ENCODE measurements at regions not wholly inside any gene's neighbourhood (a gene's known extent, or its start where the extent isn't known, plus 50 kb on each side); places are given as distances from the start of the nearest gene placed in this dataset.

- H2AFZ ChIP-seq (ENCODE audit: low read length): no peak overlapping the region
- no peak for FAIRE-seq
- H3K4me2 ChIP-seq (ENCODE audit: insufficient read depth in 1 of 2, low read depth in 2 of 2, low read length in 2 of 2): no peak overlapping the region
- TF ChIP-seq SAP30 (IDR thresholded peaks at IDR 0.05; ENCODE audit: insufficient read depth, insufficient replicate concordance, low read length) (no peak), TEAD4 (IDR thresholded peaks at IDR 0.05; ENCODE audit: low read depth, low read length) (no peak), MAFK (IDR thresholded peaks at IDR 0.05; ENCODE audit: low read depth, low read length) (no peak), CTBP2 (IDR thresholded peaks at IDR 0.05; ENCODE audit: borderline replicate concordance, insufficient read depth, insufficient read length, low read length) (no peak), SP2 (IDR thresholded peaks at IDR 0.05; ENCODE audit: low read length) (no peak), NRF1 (IDR thresholded peaks at IDR 0.05; ENCODE audit: low read depth, low read length) (no peak), PHF8 (conservative IDR thresholded peaks at IDR 0.05; ENCODE audit: low read depth, low read length) (no peak), BACH1 (IDR thresholded peaks at IDR 0.05; ENCODE audit: low read length) (no peak), ATF2 (IDR thresholded peaks at IDR 0.05; ENCODE audit: low read length) (no peak), RAD21 (IDR thresholded peaks at IDR 0.05 in 1 of 2, conservative IDR thresholded peaks at IDR 0.05 in 1 of 2; ENCODE audit: low read depth in 2 of 2, low read length in 2 of 2) (no peak), USF2 (IDR thresholded peaks at IDR 0.05; ENCODE audit: low read length) (no peak)
Observed at GRCh38 chr7:81053623-81054022, 134.8 kb upstream of the SEMA3C start.

More at GRCh38 chr7:81053623-81054022, 134.8 kb upstream of the SEMA3C start:
- Histone ChIP-seq H2BK20ac (ENCODE audit: low read length) (no peak overlapping the region), H3K27me3 (replicated peaks in 1 of 4; ENCODE audit: control insufficient read depth in 3 of 4, extremely low read depth in 1 of 4, insufficient read depth in 3 of 4, low read length in 3 of 4) (no peaks in the 10 kb centered on the region), H3K79me1 (ENCODE audit: low read depth, low read length) (no peaks in the 10 kb centered on the region), H3K79me2 (ENCODE audit: control insufficient read depth in 1 of 2, insufficient read depth in 2 of 2, low read length in 2 of 2) (no peaks in the 10 kb centered on the region), H3K36me3 (ENCODE audit: control insufficient read depth in 2 of 4, insufficient read depth in 4 of 4, low read length in 3 of 4) (no peaks in the 10 kb centered on the region), H2AK5ac (ENCODE audit: low read depth, low read length) (no peak overlapping the region), H4K5ac (ENCODE audit: insufficient read length, low read depth, low read length) (no peak overlapping the region), H3K23me2 (ENCODE audit: low read depth, low read length) (no peaks in the 10 kb centered on the region), H2BK5ac (ENCODE audit: low read depth, low read length) (no peak overlapping the region), H3K23ac (ENCODE audit: insufficient read length) (no peak overlapping the region), H2BK120ac (replicated peaks; ENCODE audit: low read depth, low read length) (no peak overlapping the region), H3K56ac (replicated peaks; ENCODE audit: insufficient read length, low read depth, low read length) (no peak overlapping the region), H3K9me3 (ENCODE audit: insufficient read depth in 2 of 2, low read depth in 1 of 2, low read length in 1 of 2) (peaks cover 0 to 9% of the 10 kb centered on the region in 2 experiments; a peak in 2 of 4 replicates), H3K18ac (ENCODE audit: extremely low read depth, low read length) (no peak overlapping the region), H3K9ac (replicated peaks in 1 of 4; ENCODE audit: extremely low read depth in 1 of 4, low read depth in 3 of 4, low read length in 3 of 4) (no peak overlapping the region), H4K91ac (replicated peaks; ENCODE audit: insufficient read length, low read length) (no peak overlapping the region), H3K27ac (ENCODE audit: low read depth, low read length) (no peak overlapping the region), H3K4me3 (ENCODE audit: extremely low read depth in 1 of 4, insufficient read depth in 2 of 4, low read depth in 3 of 4, low read length in 4 of 4) (no peak overlapping the region), H4K20me1 (replicated peaks in 1 of 2; ENCODE audit: control insufficient read depth in 1 of 2, insufficient read depth in 2 of 2, low read length in 2 of 2) (no peaks in the 10 kb centered on the region), H3K4ac (replicated peaks; ENCODE audit: insufficient read length, low read depth, low read length) (no peak overlapping the region), H2BK15ac (ENCODE audit: low read length) (no peak overlapping the region), H3K4me1 (replicated peaks in 1 of 4; ENCODE audit: control insufficient read depth in 3 of 4, insufficient read depth in 4 of 4, low read length in 3 of 4) (no peaks in the 10 kb centered on the region), H4K8ac (ENCODE audit: extremely low read depth, insufficient read depth, low read length) (no peak overlapping the region), H3K14ac (ENCODE audit: insufficient read length) (no peak overlapping the region), H2BK12ac (ENCODE audit: low read depth, low read length) (no peak overlapping the region)
- POLR2A ChIA-PET (ENCODE audit: partially characterized antibody): no interaction called here
- no peak for DNase-seq (ENCODE audit: low read depth in 1 of 2, low spot score in 2 of 2)
- 92% methylated on average over 2 of the region's 2 CpGs; no CpG with 5 or more reads in 1 of the 2 experiments for WGBS, 2 experiments (ENCODE audit: extremely low coverage in 1 of 2, insufficient coverage in 1 of 2, insufficient read length in 1 of 2, insufficient replicate concordance in 2 of 2, low coverage in 1 of 2, low lambda C conversion rate in 2 of 2, missing lambda C conversion rate in 1 of 2)
- CTCF ChIA-PET (ENCODE audit: partially characterized antibody): no interaction called here
